ENCODE measurements at regions not wholly inside any gene's neighbourhood (a gene's known extent, or its start where the extent isn't known, plus 50 kb on each side); places are given as distances from the start of the nearest gene placed in this dataset.

DNA sequence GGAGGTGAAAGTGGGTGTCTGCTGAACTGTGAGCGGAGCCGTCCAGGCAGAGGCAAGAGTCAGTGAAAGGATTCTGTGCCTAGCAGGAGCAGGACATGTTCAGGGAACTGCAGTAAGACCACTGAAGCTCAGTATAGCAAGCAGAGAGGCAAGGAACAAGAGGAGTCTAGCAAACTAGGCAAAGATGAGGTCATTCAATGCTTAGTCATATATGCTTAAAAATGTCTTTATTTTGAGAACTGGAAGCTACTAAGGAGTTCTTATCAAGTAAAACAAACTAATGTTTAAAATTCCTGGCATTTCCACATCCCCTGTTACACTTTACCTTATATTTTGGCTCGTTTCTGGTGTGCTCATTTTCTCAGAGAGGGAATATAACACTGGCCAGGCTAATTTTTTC, 913.4 kb downstream of the CBLN2 start:
- no peaks in the 10 kb centered on the region for H3K4me1 Mint-ChIP-seq (ENCODE audit: low read depth, unreplicated experiment)
- no peak overlapping the region for H3K4me3 Mint-ChIP-seq (ENCODE audit: unreplicated experiment)
- no peak for DNase-seq
- H3K36me3 Mint-ChIP-seq (ENCODE audit: unreplicated experiment): no peaks in the 10 kb centered on the region
- H3K27ac Mint-ChIP-seq (ENCODE audit: unreplicated experiment): no peak overlapping the region
- TF ChIP-seq, protein P1, sequence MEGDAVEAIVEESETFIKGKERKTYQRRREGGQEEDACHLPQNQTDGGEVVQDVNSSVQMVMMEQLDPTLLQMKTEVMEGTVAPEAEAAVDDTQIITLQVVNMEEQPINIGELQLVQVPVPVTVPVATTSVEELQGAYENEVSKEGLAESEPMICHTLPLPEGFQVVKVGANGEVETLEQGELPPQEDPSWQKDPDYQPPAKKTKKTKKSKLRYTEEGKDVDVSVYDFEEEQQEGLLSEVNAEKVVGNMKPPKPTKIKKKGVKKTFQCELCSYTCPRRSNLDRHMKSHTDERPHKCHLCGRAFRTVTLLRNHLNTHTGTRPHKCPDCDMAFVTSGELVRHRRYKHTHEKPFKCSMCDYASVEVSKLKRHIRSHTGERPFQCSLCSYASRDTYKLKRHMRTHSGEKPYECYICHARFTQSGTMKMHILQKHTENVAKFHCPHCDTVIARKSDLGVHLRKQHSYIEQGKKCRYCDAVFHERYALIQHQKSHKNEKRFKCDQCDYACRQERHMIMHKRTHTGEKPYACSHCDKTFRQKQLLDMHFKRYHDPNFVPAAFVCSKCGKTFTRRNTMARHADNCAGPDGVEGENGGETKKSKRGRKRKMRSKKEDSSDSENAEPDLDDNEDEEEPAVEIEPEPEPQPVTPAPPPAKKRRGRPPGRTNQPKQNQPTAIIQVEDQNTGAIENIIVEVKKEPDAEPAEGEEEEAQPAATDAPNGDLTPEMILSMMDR (IDR thresholded peaks at IDR 0.05; ENCODE audit: partially characterized antibody, unreplicated experiment): no peak
- H3K9me3 Mint-ChIP-seq (ENCODE audit: unreplicated experiment): no peaks in the 10 kb centered on the region
- H3K27me3 Mint-ChIP-seq (ENCODE audit: unreplicated experiment): no peaks in the 10 kb centered on the region

- no peak overlapping the region for H3K27ac Mint-ChIP-seq (ENCODE audit: unreplicated experiment)
- no peaks in the 10 kb centered on the region for H3K36me3 Mint-ChIP-seq (ENCODE audit: unreplicated experiment)
These were observed 918.5 kb downstream of the CBLN2 start for GRCh38 chr18:71625556-71626090.

GRCh38 chr18:71598374-71598773, 945.8 kb downstream of the CBLN2 start:
- H3K27me3 Mint-ChIP-seq (ENCODE audit: unreplicated experiment): no peaks in the 10 kb centered on the region

More at GRCh38 chr18:71625556-71626090, 918.5 kb downstream of the CBLN2 start:
- Mint-ChIP-seq H3K27me3 (ENCODE audit: unreplicated experiment) (no peaks in the 10 kb centered on the region), H3K4me3 (ENCODE audit: unreplicated experiment) (no peak overlapping the region), H3K4me1 (ENCODE audit: low read depth, unreplicated experiment) (no peaks in the 10 kb centered on the region), H3K9me3 (ENCODE audit: unreplicated experiment) (no peaks in the 10 kb centered on the region)
- TF ChIP-seq, protein P1 (IDR thresholded peaks at IDR 0.05; ENCODE audit: partially characterized antibody, unreplicated experiment): no peak
- DNase-seq: no peak

DNA sequence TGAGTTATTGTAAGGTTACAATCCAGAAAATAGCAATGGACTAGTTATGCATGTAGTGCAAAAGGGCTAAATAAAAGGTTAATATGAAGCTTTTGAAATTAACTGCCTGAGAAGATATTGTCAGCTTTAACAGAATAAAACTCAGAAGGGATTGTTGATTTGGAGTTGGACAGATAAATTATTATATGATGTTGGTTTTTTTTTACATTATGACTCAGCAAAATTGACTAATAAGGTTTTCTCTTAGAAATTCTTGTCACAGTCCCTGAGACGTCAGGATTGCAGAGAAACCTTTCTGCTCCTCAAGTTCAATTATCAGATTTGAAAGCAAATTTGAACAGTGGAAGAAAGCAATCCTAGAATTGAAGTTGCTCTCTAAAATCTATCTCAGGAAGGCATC, 946.9 kb downstream of the CBLN2 start:
- Mint-ChIP-seq H3K4me1 (ENCODE audit: low read depth, unreplicated experiment) (no peaks in the 10 kb centered on the region), H3K27me3 (ENCODE audit: unreplicated experiment) (no peaks in the 10 kb centered on the region), H3K27ac (ENCODE audit: unreplicated experiment) (no peak overlapping the region), H3K36me3 (ENCODE audit: unreplicated experiment) (no peaks in the 10 kb centered on the region), H3K4me3 (ENCODE audit: unreplicated experiment) (no peak overlapping the region), H3K9me3 (ENCODE audit: unreplicated experiment) (no peaks in the 10 kb centered on the region)
- TF ChIP-seq, protein P1 (IDR thresholded peaks at IDR 0.05; ENCODE audit: partially characterized antibody, unreplicated experiment): no peak
- no peak for DNase-seq

More at GRCh38 chr18:71598374-71598773, 945.8 kb downstream of the CBLN2 start:
- H3K4me1 Mint-ChIP-seq (ENCODE audit: low read depth, unreplicated experiment): no peaks in the 10 kb centered on the region
- H3K9me3 Mint-ChIP-seq (ENCODE audit: unreplicated experiment): no peaks in the 10 kb centered on the region
- TF ChIP-seq, protein P1 (IDR thresholded peaks at IDR 0.05; ENCODE audit: partially characterized antibody, unreplicated experiment): no peak
- H3K4me3 Mint-ChIP-seq (ENCODE audit: unreplicated experiment): no peak overlapping the region
- DNase-seq: no peak
- H3K36me3 Mint-ChIP-seq (ENCODE audit: unreplicated experiment): no peaks in the 10 kb centered on the region
- H3K27ac Mint-ChIP-seq (ENCODE audit: unreplicated experiment): no peak overlapping the region

DNA sequence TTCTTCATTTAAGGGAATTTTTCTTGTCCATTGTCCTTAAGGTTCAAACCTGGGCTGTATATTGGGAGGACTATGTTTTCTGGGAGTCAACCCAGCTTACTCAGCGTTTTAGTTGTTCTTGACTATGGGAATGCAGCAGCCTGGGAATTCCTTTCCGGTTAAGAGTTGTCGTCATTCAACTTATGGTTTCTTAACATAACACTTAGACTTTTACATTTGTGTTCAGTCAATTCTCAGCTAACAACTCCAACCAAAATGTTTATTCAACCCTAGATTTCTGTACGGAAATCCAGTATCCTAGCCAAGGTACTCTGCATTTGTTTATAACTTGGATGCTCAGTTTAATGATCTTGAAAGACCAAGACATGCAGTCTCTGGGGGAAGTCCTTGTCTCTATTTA, 960.9 kb downstream of the CBLN2 start:
- Mint-ChIP-seq H3K36me3 (ENCODE audit: unreplicated experiment) (no peaks in the 10 kb centered on the region), H3K4me3 (ENCODE audit: unreplicated experiment) (no peak overlapping the region), H3K4me1 (ENCODE audit: low read depth, unreplicated experiment) (no peaks in the 10 kb centered on the region), H3K9me3 (ENCODE audit: unreplicated experiment) (no peaks in the 10 kb centered on the region), H3K27me3 (ENCODE audit: unreplicated experiment) (no peaks in the 10 kb centered on the region), H3K27ac (ENCODE audit: unreplicated experiment) (no peak overlapping the region)
- DNase-seq: no peak
- TF ChIP-seq, protein P1 (IDR thresholded peaks at IDR 0.05; ENCODE audit: partially characterized antibody, unreplicated experiment): no peak
